HEK293 (cell line): ENCODE measurements at regions not wholly inside any gene's neighbourhood (a gene's known extent, or its start where the extent isn't known, plus 50 kb on each side); places are given as distances from the start of the nearest gene placed in this dataset.

ENCODE experiments used
- CTCF ChIA-PET: fragments of 350-600 bp; formaldehyde crosslinking; extraction: SDS; loops from one replicate; lab custom pipeline; 2021; ENCODE audit warnings: antibody characterized with exemption; lab: Yijun Ruan, JAX
- POLR2A ChIA-PET: fragments of 300-600 bp; formaldehyde crosslinking; extraction: SDS; loops from one replicate; lab custom pipeline; 2020; ENCODE audit warnings: antibody characterized with exemption, inconsistent platforms; lab: Yijun Ruan, JAX
- H3K27ac ChIP-seq: fragments of 200-500 bp; sonication (Bioruptor generic); 2 replicates; pipeline ENCODE4 v1.5.1; 2014; ENCODE audit warnings: low read depth, low read length, control low read depth, inconsistent platforms; ENCODE audit errors: extremely low read depth
- H3K36me3 ChIP-seq, 2 experiments: fragments of 200-500 bp in 1 of 2; sonication (Bioruptor generic) in 1 of 2; 1 replicate in 1 of 2; 2 replicates in 1 of 2; pipeline ENCODE4 v1.5.1; 2014 to 2017; ENCODE audit warnings: inconsistent platforms in 2 of 2, low read length in 2 of 2; ENCODE audit not compliant: control insufficient read depth in 2 of 2, insufficient read depth in 1 of 2
- H3K4me1 ChIP-seq: fragments of 200-500 bp; sonication (Bioruptor generic); 2 replicates; pipeline ENCODE4 v1.5.1; 2014; ENCODE audit warnings: mild to moderate bottlenecking, low read length, inconsistent platforms; ENCODE audit not compliant: control insufficient read depth, insufficient read depth
- H3K4me3 ChIP-seq: 2 replicates; pipeline ENCODE4 v1.5.1; 2011; ENCODE audit warnings: low read depth, mild to moderate bottlenecking, control low read depth, low read length, moderate library complexity
- H3K9me3 ChIP-seq: fragments of 200-500 bp; sonication (Bioruptor generic); 2 replicates; pipeline ENCODE4 v1.5.1; 2014; ENCODE audit warnings: low read depth, low read length, inconsistent platforms; ENCODE audit not compliant: control insufficient read depth, insufficient read depth
- BCL11B ChIP-seq: fragments of 450-650 bp; formaldehyde crosslinking; IDR thresholded peaks from 2 replicates; pipeline ENCODE4 v1.5.1; 2016; ENCODE audit warnings: low read depth, missing biosample characterization, missing genetic modification characterization
- SALL2 ChIP-seq: fragments of 450-650 bp; formaldehyde crosslinking; IDR thresholded peaks from 2 replicates; pipeline ENCODE4 v1.5.0; 2017; ENCODE audit warnings: missing biosample characterization, mild to moderate bottlenecking, missing genetic modification characterization, borderline replicate concordance
- SCRT1 ChIP-seq: fragments of 450-650 bp; formaldehyde crosslinking; IDR thresholded peaks from 2 replicates; pipeline ENCODE4 v1.5.1; 2016; ENCODE audit warnings: missing biosample characterization, missing genetic modification characterization, borderline replicate concordance
- SP2 ChIP-seq: fragments of 450-650 bp; formaldehyde crosslinking; IDR thresholded peaks from 2 replicates; pipeline ENCODE4 v1.5.1; 2016; ENCODE audit warnings: missing biosample characterization, missing genetic modification characterization
- ZFP3 ChIP-seq: fragments of 450-650 bp; formaldehyde crosslinking; IDR thresholded peaks from 2 replicates; pipeline ENCODE4 v1.5.1; 2016; ENCODE audit warnings: low read depth, missing biosample characterization, missing genetic modification characterization
- ZNF155 ChIP-seq: fragments of 450-650 bp; formaldehyde crosslinking; IDR thresholded peaks from 2 replicates; pipeline ENCODE4 v1.5.1; 2016; ENCODE audit warnings: missing biosample characterization, missing genetic modification characterization
- ZNF24 ChIP-seq: fragments of 450-650 bp; formaldehyde crosslinking; IDR thresholded peaks from 2 replicates; pipeline ENCODE4 v1.5.1; 2016; ENCODE audit warnings: missing biosample characterization, missing genetic modification characterization
- ZNF26 ChIP-seq: fragments of 450-650 bp; formaldehyde crosslinking; IDR thresholded peaks from 2 replicates; pipeline ENCODE4 v1.5.1; 2016; ENCODE audit warnings: missing biosample characterization, missing genetic modification characterization
- ZNF302 ChIP-seq: fragments of 450-650 bp; formaldehyde crosslinking; IDR thresholded peaks from 2 replicates; pipeline ENCODE4 v1.5.1; 2016; ENCODE audit warnings: missing biosample characterization, missing genetic modification characterization, low read depth
- ZNF311 ChIP-seq: fragments of 450-650 bp; formaldehyde crosslinking; IDR thresholded peaks from 2 replicates; pipeline ENCODE4 v1.5.1; 2017; ENCODE audit warnings: missing biosample characterization, missing genetic modification characterization, borderline replicate concordance
- ZNF324 ChIP-seq: fragments of 450-650 bp; formaldehyde crosslinking; IDR thresholded peaks from 2 replicates; pipeline ENCODE4 v1.5.1; 2016; ENCODE audit warnings: missing biosample characterization, missing genetic modification characterization
- ZNF335 ChIP-seq: fragments of 450-650 bp; formaldehyde crosslinking; conservative IDR thresholded peaks from 2 replicates; pipeline ENCODE4 v1.5.1; 2016; ENCODE audit warnings: missing biosample characterization, missing genetic modification characterization
- ZNF354C ChIP-seq: fragments of 450-650 bp; formaldehyde crosslinking; IDR thresholded peaks from 2 replicates; pipeline ENCODE4 v1.5.1; 2016; ENCODE audit warnings: missing biosample characterization, missing genetic modification characterization, low read depth, borderline replicate concordance
- ZNF366 ChIP-seq: fragments of 450-650 bp; formaldehyde crosslinking; conservative IDR thresholded peaks from 2 replicates; pipeline ENCODE4 v1.5.1; 2016; ENCODE audit warnings: missing biosample characterization, missing genetic modification characterization
- ZNF510 ChIP-seq: fragments of 450-650 bp; formaldehyde crosslinking; IDR thresholded peaks from 2 replicates; pipeline ENCODE4 v1.5.1; 2018; ENCODE audit warnings: mild to moderate bottlenecking, missing genetic modification characterization, missing biosample characterization; ENCODE audit not compliant: insufficient replicate concordance
- ZNF544 ChIP-seq: fragments of 450-650 bp; formaldehyde crosslinking; IDR thresholded peaks from 2 replicates; pipeline ENCODE4 v1.5.0; 2017; ENCODE audit warnings: missing biosample characterization, missing genetic modification characterization
- ZNF571 ChIP-seq: fragments of 450-650 bp; formaldehyde crosslinking; IDR thresholded peaks from 2 replicates; pipeline ENCODE4 v1.5.0; 2017; ENCODE audit warnings: missing biosample characterization, missing genetic modification characterization
- ZNF596 ChIP-seq: fragments of 450-650 bp; IDR thresholded peaks from 2 replicates; pipeline ENCODE4 v1.5.0; 2018; ENCODE audit warnings: missing biosample characterization, mild to moderate bottlenecking, missing genetic modification characterization, moderate library complexity
- ZNF645 ChIP-seq: fragments of 450-650 bp; formaldehyde crosslinking; IDR thresholded peaks from 2 replicates; pipeline ENCODE4; 2016; ENCODE audit warnings: missing biosample characterization, missing genetic modification characterization
- ZNF664 ChIP-seq: fragments of 450-650 bp; formaldehyde crosslinking; IDR thresholded peaks from 2 replicates; pipeline ENCODE4 v1.5.1; 2016; ENCODE audit warnings: missing biosample characterization, missing genetic modification characterization
- ZNF785 ChIP-seq: fragments of 450-650 bp; formaldehyde crosslinking; IDR thresholded peaks from 2 replicates; pipeline ENCODE4 v1.5.1; 2016; ENCODE audit warnings: missing biosample characterization, missing genetic modification characterization
- ZXDB ChIP-seq: fragments of 450-650 bp; formaldehyde crosslinking; IDR thresholded peaks from 2 replicates; pipeline ENCODE4 v1.5.1; 2016; ENCODE audit warnings: missing biosample characterization, missing genetic modification characterization
- TF ChIP-seq, protein P1 (sequence below): fragments of 450-650 bp; formaldehyde crosslinking; IDR thresholded peaks from 2 replicates; pipeline ENCODE4 v1.5.1; 2017; ENCODE audit warnings: missing biosample characterization, missing genetic modification characterization
- TF ChIP-seq, protein P2 (sequence below): fragments of 450-650 bp; formaldehyde crosslinking; IDR thresholded peaks from 2 replicates; pipeline ENCODE4 v1.5.1; 2016; ENCODE audit warnings: missing biosample characterization, missing genetic modification characterization, low read depth

DNA sequence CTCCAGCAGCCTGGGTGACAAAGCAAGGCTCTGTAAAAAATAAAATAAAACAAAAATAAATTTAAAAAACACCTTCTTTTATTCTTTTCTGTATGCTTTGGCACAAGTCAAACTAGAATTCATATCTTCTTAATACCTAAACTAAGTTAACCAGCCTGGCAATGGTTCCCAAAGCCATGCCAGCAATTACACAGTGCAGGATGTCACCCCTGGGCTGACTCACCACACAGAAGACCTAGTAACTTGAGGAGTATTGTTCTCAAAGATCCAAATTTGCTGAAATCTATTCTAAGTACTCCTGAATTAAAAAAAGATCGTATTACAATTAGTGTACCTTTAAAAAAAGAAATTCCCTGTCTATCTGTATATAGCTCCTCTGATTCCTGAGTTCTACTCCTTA lies 162.7 kb upstream of the SGK1 start:
- no peak overlapping the region for H3K27ac ChIP-seq
- TF ChIP-seq ZNF302 (tag by site-specific recombination) (no peak), SP2 (tag by site-specific recombination) (no peak)
- ChIA-PET CTCF (interaction anchor here (0.6 to 1.0 kb wide), 2 partner anchors 50 to 1741 kb away, joined by 3 read pairs; no protein-coding TSS in a partner anchor), POLR2A (no interaction called here)
- no peaks in the 10 kb centered on the region for H3K4me1 ChIP-seq
- H3K36me3 ChIP-seq, result no peaks in the 10 kb centered on the region
- H3K4me3 ChIP-seq, result no peak overlapping the region
- H3K9me3 ChIP-seq, result no peaks in the 10 kb centered on the region

- POLR2A ChIA-PET, result interaction anchor here (0.6 kb wide), 1 partner anchor 35 kb away, joined by 3 read pairs; no protein-coding TSS in a partner anchor
- no peaks in the 10 kb centered on the region for H3K4me1 ChIP-seq
- CTCF ChIA-PET, result no interaction called here
- H3K27ac ChIP-seq, result no peak overlapping the region
- H3K9me3 ChIP-seq, result no peaks in the 10 kb centered on the region
- H3K4me3 ChIP-seq, result no peak overlapping the region
- H3K36me3 ChIP-seq, result no peaks in the 10 kb centered on the region
- TF ChIP-seq BCL11B (tag by site-specific recombination) (no peak), ZNF785 (no peak), ZNF311 (tag by site-specific recombination) (no peak), ZNF324 (tag by site-specific recombination) (no peak), ZNF354C (tag by site-specific recombination) (no peak), ZNF571 (tag by site-specific recombination) (no peak), ZNF335 (tag by site-specific recombination) (no peak), ZNF544 (tag by site-specific recombination) (no peak), ZNF155 (tag by site-specific recombination) (no peak), ZNF24 (tag by site-specific recombination) (no peak), ZFP3 (no peak), ZNF645 (no peak), ZNF596 (no peak), ZNF366 (tag by site-specific recombination) (no peak), ZXDB (tag by site-specific recombination) (no peak)
- TF ChIP-seq, protein P1, sequence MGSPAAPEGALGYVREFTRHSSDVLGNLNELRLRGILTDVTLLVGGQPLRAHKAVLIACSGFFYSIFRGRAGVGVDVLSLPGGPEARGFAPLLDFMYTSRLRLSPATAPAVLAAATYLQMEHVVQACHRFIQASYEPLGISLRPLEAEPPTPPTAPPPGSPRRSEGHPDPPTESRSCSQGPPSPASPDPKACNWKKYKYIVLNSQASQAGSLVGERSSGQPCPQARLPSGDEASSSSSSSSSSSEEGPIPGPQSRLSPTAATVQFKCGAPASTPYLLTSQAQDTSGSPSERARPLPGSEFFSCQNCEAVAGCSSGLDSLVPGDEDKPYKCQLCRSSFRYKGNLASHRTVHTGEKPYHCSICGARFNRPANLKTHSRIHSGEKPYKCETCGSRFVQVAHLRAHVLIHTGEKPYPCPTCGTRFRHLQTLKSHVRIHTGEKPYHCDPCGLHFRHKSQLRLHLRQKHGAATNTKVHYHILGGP, result no peak
These were observed 161.0 kb upstream of the SGK1 start for GRCh38 chr6:134478764-134479399.

- H3K4me3 ChIP-seq, result no peak overlapping the region
- H3K27ac ChIP-seq, result no peak overlapping the region
- no peaks in the 10 kb centered on the region for H3K4me1 ChIP-seq
- no peaks in the 10 kb centered on the region for H3K36me3 ChIP-seq
- ChIA-PET POLR2A (no interaction called here), CTCF (interaction anchor here (0.7 kb wide), 1 partner anchor 692 kb away, joined by 3 read pairs; no protein-coding TSS in a partner anchor)
- H3K9me3 ChIP-seq, result no peaks in the 10 kb centered on the region
- TF ChIP-seq ZNF664 (tag by site-specific recombination) (no peak), SCRT1 (tag by site-specific recombination) (no peak), ZNF26 (tag by site-specific recombination) (no peak), ZNF510 (tag by site-specific recombination) (no peak), SALL2 (tag by site-specific recombination) (no peak)
- TF ChIP-seq, protein P2, sequence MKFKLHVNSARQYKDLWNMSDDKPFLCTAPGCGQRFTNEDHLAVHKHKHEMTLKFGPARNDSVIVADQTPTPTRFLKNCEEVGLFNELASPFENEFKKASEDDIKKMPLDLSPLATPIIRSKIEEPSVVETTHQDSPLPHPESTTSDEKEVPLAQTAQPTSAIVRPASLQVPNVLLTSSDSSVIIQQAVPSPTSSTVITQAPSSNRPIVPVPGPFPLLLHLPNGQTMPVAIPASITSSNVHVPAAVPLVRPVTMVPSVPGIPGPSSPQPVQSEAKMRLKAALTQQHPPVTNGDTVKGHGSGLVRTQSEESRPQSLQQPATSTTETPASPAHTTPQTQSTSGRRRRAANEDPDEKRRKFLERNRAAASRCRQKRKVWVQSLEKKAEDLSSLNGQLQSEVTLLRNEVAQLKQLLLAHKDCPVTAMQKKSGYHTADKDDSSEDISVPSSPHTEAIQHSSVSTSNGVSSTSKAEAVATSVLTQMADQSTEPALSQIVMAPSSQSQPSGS (tag by site-specific recombination), result no peak
These were observed 160.2 kb upstream of the SGK1 start for GRCh38 chr6:134477991-134478635.
